CD4-positive, alpha-beta T cell (primary cell): ENCODE measurements at regions not wholly inside any gene's neighbourhood (a gene's known extent, or its start where the extent isn't known, plus 50 kb on each side); places are given as distances from the start of the nearest gene placed in this dataset.

Experiments used
- ATAC-seq: fragments of 200-7000 bp; cut with Tn5 transposase; one replicate; pipeline ENCODE4 v1.10.0; 2022; ENCODE audit warnings: mild to moderate bottlenecking; ENCODE audit not compliant: poor library complexity
- CTCF ChIA-PET: fragments of 350-600 bp; sonication (Branson Sonifier 250); formaldehyde crosslinking; loops from one replicate; lab custom pipeline; 2021; ENCODE audit warnings: antibody characterized with exemption, inconsistent platforms; lab: Charles Lee
- POLR2A ChIA-PET: fragments of 350-600 bp; sonication (Branson Sonifier 250); formaldehyde crosslinking; loops from one replicate; lab custom pipeline; 2021; ENCODE audit warnings: antibody characterized with exemption, inconsistent platforms; lab: Charles Lee
- DNase-seq, 14 experiments: peaks; one replicate each; pipeline ENCODE4 v3.0.0-alpha.2; 2013 to 2020; ENCODE audit warnings: mixed read lengths in 2 of 14
- H3K27ac ChIP-seq, 2 donors: one replicate each; pipeline versions ENCODE4 v1.5.1 to v1.7.0; 2013; ENCODE audit warnings: low read length in 2 of 2, low read depth in 1 of 2, mild to moderate bottlenecking in 1 of 2
- H3K27me3 ChIP-seq, 2 experiments: 1 replicate in 1 of 2; 2 replicates in 1 of 2; pipeline versions ENCODE4 v1.6.1 to v1.7.0; 2013; ENCODE audit warnings: low read length in 2 of 2, control low read depth in 1 of 2, mild to moderate bottlenecking in 1 of 2, moderate library complexity in 1 of 2; ENCODE audit not compliant: insufficient read depth in 2 of 2, control insufficient read depth in 1 of 2
- H3K36me3 ChIP-seq: one replicate; pipeline ENCODE4 v1.6.1; 2013; ENCODE audit warnings: low read length, control low read depth; ENCODE audit not compliant: insufficient read depth
- H3K4me1 ChIP-seq: one replicate; pipeline ENCODE4 v1.6.1; 2013; ENCODE audit warnings: low read length, control low read depth; ENCODE audit not compliant: insufficient read depth
- H3K4me3 ChIP-seq: one replicate; pipeline ENCODE4 v1.5.1; 2013; ENCODE audit warnings: mild to moderate bottlenecking, low read length, moderate library complexity
- H3K9me3 ChIP-seq, 2 experiments: 1 replicate in 1 of 2; 2 replicates in 1 of 2; pipeline versions ENCODE4 v1.6.1 to v1.7.0; 2013; ENCODE audit warnings: low read length in 2 of 2, mild to moderate bottlenecking in 2 of 2, control low read depth in 1 of 2, moderate library complexity in 1 of 2; ENCODE audit not compliant: control insufficient read depth in 1 of 2, insufficient read depth in 1 of 2
- H3K27ac Mint-ChIP-seq: one replicate; pipeline ENCODE4 v1.8.0; 2020; ENCODE audit warnings: mixed read lengths
- H3K27me3 Mint-ChIP-seq: one replicate; pipeline ENCODE4 v1.8.0; 2021; ENCODE audit warnings: mixed read lengths
- H3K36me3 Mint-ChIP-seq: one replicate; pipeline ENCODE4 v1.8.0; 2021; ENCODE audit warnings: low read depth, mixed read lengths
- H3K4me1 Mint-ChIP-seq: one replicate; pipeline ENCODE4 v1.8.0; 2021; ENCODE audit warnings: low read depth, mixed read lengths
- H3K4me3 Mint-ChIP-seq: one replicate; pipeline ENCODE4 v1.8.0; 2020; ENCODE audit warnings: mild to moderate bottlenecking, mixed read lengths
- H3K9me3 Mint-ChIP-seq: one replicate; pipeline ENCODE4 v1.8.0; 2020; ENCODE audit warnings: mixed read lengths
- CTCF ChIP-seq: fragments of 200-600 bp; IDR thresholded peaks from one replicate; pipeline ENCODE4 v1.8.0; 2022; ENCODE audit warnings: antibody characterized with exemption, mild to moderate bottlenecking
- intact Hi-C, 2 experiments: fragments of 100-400 bp; cut with DNase I in 1 of 2; cut with micrococcal nuclease in 1 of 2; formaldehyde crosslinking; loops; one replicate each; pipeline versions ENCODE4 v1.15.1 to v1.9.0; 2023 to 2025; cut with DNase I, micrococcal nuclease

GRCh38 chr15:93973287-93973686 is 258.1 kb upstream of the MCTP2 start:
- Mint-ChIP-seq H3K27ac (no peak overlapping the region), H3K9me3 (no peaks in the 10 kb centered on the region), H3K4me1 (no peaks in the 10 kb centered on the region), H3K4me3 (no peak overlapping the region), H3K36me3 (no peaks in the 10 kb centered on the region), H3K27me3 (no peaks in the 10 kb centered on the region)
- H3K27me3 ChIP-seq = peaks cover 0 to 5% of the 10 kb centered on the region in 2 experiments
- CTCF ChIA-PET = no interaction called here
- no peaks in the 10 kb centered on the region for H3K9me3 ChIP-seq
- no peak for ATAC-seq
- POLR2A ChIA-PET = no interaction called here
- intact Hi-C loops = no loop called here
- H3K4me1 ChIP-seq = no peaks in the 10 kb centered on the region
- no peak for TF ChIP-seq CTCF
- H3K4me3 ChIP-seq = no peak overlapping the region
- H3K36me3 ChIP-seq = no peaks in the 10 kb centered on the region
- no peak for DNase-seq
- no peak overlapping the region for H3K27ac ChIP-seq

DNA sequence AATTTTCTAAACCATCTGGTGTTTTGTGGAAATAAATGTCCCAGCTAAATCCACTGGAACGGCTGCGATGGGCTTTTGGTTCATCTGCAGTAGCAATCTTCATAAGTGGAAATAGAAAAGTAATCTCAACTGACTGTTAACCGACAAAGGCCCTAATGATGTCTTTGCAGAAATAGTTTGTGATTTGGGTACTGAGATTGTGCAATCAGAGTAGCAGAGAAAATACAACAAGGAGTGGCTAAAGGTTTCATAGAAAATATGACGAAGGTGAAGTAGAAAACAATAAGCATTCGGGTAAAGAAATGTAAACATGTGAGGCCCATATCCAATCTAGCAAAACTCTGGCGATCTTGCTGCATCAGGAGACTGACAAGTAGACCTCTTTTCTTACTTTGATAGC is 262.6 kb upstream of the MCTP2 start:
- POLR2A ChIA-PET = no interaction called here
- Mint-ChIP-seq H3K36me3 (no peaks in the 10 kb centered on the region), H3K4me1 (no peaks in the 10 kb centered on the region), H3K27ac (no peak overlapping the region), H3K9me3 (no peaks in the 10 kb centered on the region), H3K27me3 (no peaks in the 10 kb centered on the region), H3K4me3 (no peak overlapping the region)
- no peak overlapping the region for H3K27ac ChIP-seq
- no peak for ATAC-seq
- CTCF ChIA-PET = no interaction called here
- no peaks in the 10 kb centered on the region for H3K36me3 ChIP-seq
- no peak overlapping the region for H3K4me3 ChIP-seq
- TF ChIP-seq CTCF = no peak
- H3K4me1 ChIP-seq = no peaks in the 10 kb centered on the region
- H3K9me3 ChIP-seq = no peaks in the 10 kb centered on the region
- no peak for DNase-seq
- intact Hi-C loops = no loop called here
- H3K27me3 ChIP-seq = peaks cover 0 to 5% of the 10 kb centered on the region in 2 experiments

- CTCF ChIA-PET = no interaction called here
- ATAC-seq = no peak
- H3K4me1 Mint-ChIP-seq = no peaks in the 10 kb centered on the region
Measured at GRCh38 chr15:93965304-93965908, 266.0 kb upstream of the MCTP2 start.

More at GRCh38 chr15:93965304-93965908, 266.0 kb upstream of the MCTP2 start:
- intact Hi-C loops = no loop called here
- Histone ChIP-seq H3K27me3 (peaks cover 0 to 5% of the 10 kb centered on the region in 2 experiments), H3K4me1 (no peaks in the 10 kb centered on the region), H3K4me3 (no peak overlapping the region), H3K36me3 (no peaks in the 10 kb centered on the region), H3K27ac (no peak overlapping the region), H3K9me3 (no peaks in the 10 kb centered on the region)
- no peaks in the 10 kb centered on the region for H3K36me3 Mint-ChIP-seq
- H3K27ac Mint-ChIP-seq = no peak overlapping the region
- H3K9me3 Mint-ChIP-seq = no peaks in the 10 kb centered on the region
- H3K4me3 Mint-ChIP-seq = no peak overlapping the region
- POLR2A ChIA-PET = interaction anchor here (0.5 kb wide), 1 partner anchor 53 kb away, joined by 3 read pairs; no protein-coding TSS in a partner anchor
- peaks cover 9% of the 10 kb centered on the region for H3K27me3 Mint-ChIP-seq
- no peak for DNase-seq
- TF ChIP-seq CTCF = no peak
